ENCODE measurements at regions not wholly inside any gene's neighbourhood (a gene's known extent, or its start where the extent isn't known, plus 50 kb on each side); places are given as distances from the start of the nearest gene placed in this dataset.

DNA sequence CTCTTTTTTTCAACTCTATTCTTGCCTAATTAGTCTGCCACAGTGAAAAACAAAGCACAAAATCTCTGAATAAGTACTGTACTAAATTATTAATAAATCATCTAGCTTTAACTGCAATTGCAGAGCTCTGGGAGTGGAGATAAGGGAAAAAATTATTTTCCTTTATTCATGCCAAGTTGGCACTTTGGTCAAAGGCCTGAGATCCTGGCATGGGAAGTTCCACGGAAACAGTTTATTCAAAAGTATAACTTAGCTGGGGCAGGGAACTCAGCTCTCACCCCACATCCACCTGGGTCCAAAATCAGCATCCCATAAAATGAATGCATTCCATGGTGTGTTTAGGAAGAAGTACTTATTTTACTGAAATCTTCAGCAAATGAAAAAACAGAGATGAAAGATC lies 185.2 kb upstream of the APCDD1 start:
- intact Hi-C loops (cut with DNase I), result no loop called here
- H3K36me3 ChIP-seq, result no peaks in the 10 kb centered on the region
- no peak overlapping the region for H3K27ac ChIP-seq
- TF ChIP-seq, protein P1, sequence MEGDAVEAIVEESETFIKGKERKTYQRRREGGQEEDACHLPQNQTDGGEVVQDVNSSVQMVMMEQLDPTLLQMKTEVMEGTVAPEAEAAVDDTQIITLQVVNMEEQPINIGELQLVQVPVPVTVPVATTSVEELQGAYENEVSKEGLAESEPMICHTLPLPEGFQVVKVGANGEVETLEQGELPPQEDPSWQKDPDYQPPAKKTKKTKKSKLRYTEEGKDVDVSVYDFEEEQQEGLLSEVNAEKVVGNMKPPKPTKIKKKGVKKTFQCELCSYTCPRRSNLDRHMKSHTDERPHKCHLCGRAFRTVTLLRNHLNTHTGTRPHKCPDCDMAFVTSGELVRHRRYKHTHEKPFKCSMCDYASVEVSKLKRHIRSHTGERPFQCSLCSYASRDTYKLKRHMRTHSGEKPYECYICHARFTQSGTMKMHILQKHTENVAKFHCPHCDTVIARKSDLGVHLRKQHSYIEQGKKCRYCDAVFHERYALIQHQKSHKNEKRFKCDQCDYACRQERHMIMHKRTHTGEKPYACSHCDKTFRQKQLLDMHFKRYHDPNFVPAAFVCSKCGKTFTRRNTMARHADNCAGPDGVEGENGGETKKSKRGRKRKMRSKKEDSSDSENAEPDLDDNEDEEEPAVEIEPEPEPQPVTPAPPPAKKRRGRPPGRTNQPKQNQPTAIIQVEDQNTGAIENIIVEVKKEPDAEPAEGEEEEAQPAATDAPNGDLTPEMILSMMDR (IDR thresholded peaks at IDR 0.05), result no peak
- H3K4me3 ChIP-seq, result no peak overlapping the region
- no peak overlapping the region for H3K9ac ChIP-seq (ENCODE audit: low read depth in 2 of 2, low read length in 2 of 2)
- H3K4me1 ChIP-seq, result no peaks in the 10 kb centered on the region
- no peaks in the 10 kb centered on the region for H3K27me3 ChIP-seq
- H3K9me3 ChIP-seq, result no peaks in the 10 kb centered on the region
- no peak for DNase-seq

DNA sequence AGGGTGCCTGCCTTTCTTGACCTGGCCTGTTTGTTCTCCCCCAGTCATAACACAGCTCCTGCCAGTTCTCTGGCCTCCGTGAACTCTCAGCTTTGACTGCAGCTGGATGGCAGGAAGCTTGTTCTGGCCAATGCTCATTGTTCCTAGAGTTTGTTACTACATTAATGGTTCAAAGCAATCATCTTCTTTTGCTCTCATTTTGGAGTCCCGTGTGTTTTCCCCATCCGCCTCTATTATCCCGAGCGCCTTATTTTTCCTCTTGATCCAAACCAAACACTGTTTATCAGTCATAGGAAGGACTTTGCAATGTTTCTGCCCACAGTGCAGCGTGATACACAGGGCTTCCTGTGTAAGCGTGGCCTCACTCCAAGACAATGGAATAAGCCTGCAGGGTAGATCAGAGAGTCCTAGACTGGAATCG lies 184.3 kb upstream of the APCDD1 start:
- TF ChIP-seq, protein P1 (IDR thresholded peaks at IDR 0.05), result no peak
- DNase-seq, result no peak
- intact Hi-C loops (cut with DNase I), result no loop called here
- no peak overlapping the region for H3K27ac ChIP-seq
- H3K36me3 ChIP-seq, result no peaks in the 10 kb centered on the region
- H3K9me3 ChIP-seq, result no peaks in the 10 kb centered on the region
- no peaks in the 10 kb centered on the region for H3K4me1 ChIP-seq
- no peak overlapping the region for H3K4me3 ChIP-seq
- H3K27me3 ChIP-seq, result no peaks in the 10 kb centered on the region
- H3K9ac ChIP-seq (ENCODE audit: low read depth in 2 of 2, low read length in 2 of 2), result no peak overlapping the region

DNA sequence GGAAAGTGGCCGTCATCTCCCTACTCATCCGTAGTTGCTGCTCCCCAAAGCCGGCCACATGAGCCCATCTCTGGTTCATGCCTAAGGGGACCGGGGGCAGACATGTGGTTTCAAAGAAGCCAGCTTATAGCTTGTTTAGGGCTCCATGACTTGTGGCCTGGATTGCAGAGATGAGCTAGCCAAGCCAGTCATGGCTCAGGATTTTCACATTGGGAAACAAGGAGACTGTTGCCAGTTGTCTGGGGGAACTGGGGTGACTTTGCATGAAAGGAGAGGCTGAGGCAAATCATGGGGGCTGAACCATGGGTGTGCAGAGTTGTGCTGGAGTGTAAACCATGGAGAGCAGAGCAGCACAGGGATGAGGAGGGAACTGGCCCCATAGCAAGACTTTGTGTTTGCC lies 183.0 kb upstream of the APCDD1 start:
- H3K9ac ChIP-seq (ENCODE audit: low read depth in 2 of 2, low read length in 2 of 2), result no peak overlapping the region
- DNase-seq, result no peak
- no peak overlapping the region for H3K4me3 ChIP-seq
- intact Hi-C loops (cut with DNase I), result no loop called here
- no peaks in the 10 kb centered on the region for H3K27me3 ChIP-seq
- H3K4me1 ChIP-seq, result no peaks in the 10 kb centered on the region
- H3K27ac ChIP-seq, result no peak overlapping the region
- H3K36me3 ChIP-seq, result no peaks in the 10 kb centered on the region
- H3K9me3 ChIP-seq, result no peaks in the 10 kb centered on the region
- TF ChIP-seq, protein P1 (IDR thresholded peaks at IDR 0.05), result no peak

DNA sequence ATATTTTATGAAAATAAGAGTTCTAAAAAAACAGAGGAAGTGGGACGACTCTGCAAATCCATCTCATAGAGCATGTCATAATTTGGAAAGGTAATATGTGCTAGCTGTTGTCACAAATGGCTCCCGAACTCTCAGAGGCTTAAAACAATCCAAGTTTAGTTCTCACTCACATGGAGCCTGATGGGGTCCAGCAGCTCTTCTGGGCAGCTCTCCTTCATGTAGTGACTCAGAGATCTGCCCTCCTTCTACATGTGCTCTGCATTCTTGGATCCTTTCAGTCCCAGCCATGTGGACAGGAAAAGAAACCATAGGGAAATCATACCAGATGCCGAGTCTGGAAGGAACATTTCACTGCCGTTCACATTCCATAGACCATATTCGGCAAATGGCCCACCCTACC lies 180.1 kb upstream of the APCDD1 start:
- intact Hi-C loops (cut with DNase I), result no loop called here
- no peaks in the 10 kb centered on the region for H3K27me3 ChIP-seq
- H3K9ac ChIP-seq (ENCODE audit: low read depth in 2 of 2, low read length in 2 of 2), result no peak overlapping the region
- no peaks in the 10 kb centered on the region for H3K36me3 ChIP-seq
- H3K27ac ChIP-seq, result no peak overlapping the region
- TF ChIP-seq, protein P1 (IDR thresholded peaks at IDR 0.05), result no peak
- H3K4me1 ChIP-seq, result no peaks in the 10 kb centered on the region
- H3K4me3 ChIP-seq, result no peak overlapping the region
- no peaks in the 10 kb centered on the region for H3K9me3 ChIP-seq
- DNase-seq, result no peak

DNA sequence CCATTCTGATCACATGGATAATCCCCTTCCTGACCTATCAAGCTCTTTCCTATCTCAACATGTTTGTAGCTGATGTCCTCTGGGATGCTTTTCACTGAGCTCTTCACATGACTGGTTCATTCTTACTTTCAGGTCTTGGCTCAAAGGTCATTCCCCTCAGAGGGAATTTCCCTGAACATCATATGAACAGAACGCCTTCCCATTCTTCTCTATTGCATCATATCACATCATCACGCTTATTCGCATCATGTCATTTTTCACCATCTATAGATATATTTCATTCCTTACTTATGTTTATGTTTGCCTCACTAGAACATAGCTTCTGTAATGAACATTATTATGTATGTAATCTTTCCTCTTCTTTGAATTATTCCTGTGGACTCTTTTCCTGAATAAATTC lies 178.9 kb upstream of the APCDD1 start:
- intact Hi-C loops (cut with DNase I), result no loop called here
- TF ChIP-seq, protein P1 (IDR thresholded peaks at IDR 0.05), result no peak
- Histone ChIP-seq H3K27ac (no peak overlapping the region), H3K36me3 (no peaks in the 10 kb centered on the region), H3K9ac (ENCODE audit: low read depth in 2 of 2, low read length in 2 of 2) (no peak overlapping the region), H3K4me1 (no peaks in the 10 kb centered on the region), H3K27me3 (no peaks in the 10 kb centered on the region), H3K9me3 (no peaks in the 10 kb centered on the region), H3K4me3 (no peak overlapping the region)
- DNase-seq, result no peak

DNA sequence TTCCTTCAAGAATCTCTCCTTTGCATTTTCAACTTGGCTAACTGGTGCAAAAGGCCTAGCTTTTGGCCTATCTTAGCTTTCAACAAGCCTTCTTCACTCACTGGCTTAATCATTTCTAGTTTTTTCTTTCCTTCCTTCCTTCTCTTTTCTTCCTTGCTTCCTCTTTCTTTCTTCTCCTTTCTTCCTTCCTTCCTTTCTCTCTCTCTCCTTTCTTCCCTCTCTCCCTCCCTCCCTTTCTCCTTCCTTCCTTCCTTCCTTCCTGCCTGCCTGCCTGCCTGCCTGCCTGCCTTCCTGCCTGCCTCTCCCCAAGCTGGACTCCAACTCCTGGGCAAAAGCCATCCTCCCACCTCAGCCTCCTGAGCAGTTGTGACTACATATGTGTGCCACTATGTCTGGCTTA lies 176.2 kb upstream of the APCDD1 start:
- no peaks in the 10 kb centered on the region for H3K36me3 ChIP-seq

More for the DNA sequence above, 176.2 kb upstream of the APCDD1 start:
- H3K9ac ChIP-seq (ENCODE audit: low read depth in 2 of 2, low read length in 2 of 2), result no peak overlapping the region
- TF ChIP-seq, protein P1 (IDR thresholded peaks at IDR 0.05), result no peak
- no peaks in the 10 kb centered on the region for H3K9me3 ChIP-seq
- no peak overlapping the region for H3K27ac ChIP-seq
- H3K4me1 ChIP-seq, result no peaks in the 10 kb centered on the region
- intact Hi-C loops (cut with DNase I), result no loop called here
- H3K4me3 ChIP-seq, result no peak overlapping the region
- DNase-seq, result no peak
- no peaks in the 10 kb centered on the region for H3K27me3 ChIP-seq

Data from colonic mucosa (tissue), 4 donors.